Islet of Langerhans (tissue), 1 donor: ENCODE measurements at regions not wholly inside any gene's neighbourhood (a gene's known extent, or its start where the extent isn't known, plus 50 kb on each side); places are given as distances from the start of the nearest gene placed in this dataset.

Source experiments
- FAIRE-seq: peaks from one replicate; lab custom pipeline; 2011; peaks lifted over from hg19 to GRCh38; lab: Jason Lieb, UNC

GRCh38 chr4:54915276-54915675 lies 210.1 kb downstream of the KDR start:
- FAIRE-seq: no peak

GRCh38 chr4:54914781-54915180 lies 210.6 kb downstream of the KDR start:
- FAIRE-seq: no peak

GRCh38 chr4:54913751-54914526 lies 211.5 kb downstream of the KDR start:
- FAIRE-seq: no peak

- no peak for FAIRE-seq
These were observed 213.2 kb downstream of the KDR start for GRCh38 chr4:54912155-54912554.

GRCh38 chr4:54909961-54910360 lies 215.4 kb downstream of the KDR start:
- FAIRE-seq: no peak

GRCh38 chr4:54908763-54909162 lies 216.6 kb downstream of the KDR start:
- no peak for FAIRE-seq

GRCh38 chr4:54904953-54905352 lies 220.4 kb downstream of the KDR start:
- FAIRE-seq: no peak

- no peak for FAIRE-seq
These were observed 222.4 kb downstream of the KDR start for GRCh38 chr4:54902976-54903375.

GRCh38 chr4:54902271-54902670 lies 223.1 kb downstream of the KDR start:
- FAIRE-seq: no peak

- no peak for FAIRE-seq
These were observed 224.2 kb downstream of the KDR start for GRCh38 chr4:54901202-54901601.

GRCh38 chr4:54898656-54899340 lies 226.6 kb downstream of the KDR start:
- FAIRE-seq: no peak

- FAIRE-seq: no peak
These were observed 227.3 kb downstream of the KDR start for GRCh38 chr4:54898056-54898562.

- no peak for FAIRE-seq
These were observed 227.8 kb downstream of the KDR start for GRCh38 chr4:54897590-54897989.

GRCh38 chr4:54882616-54883015 lies 224.9 kb downstream of the KIT start:
- no peak for FAIRE-seq

- FAIRE-seq: no peak
These were observed 221.8 kb downstream of the KIT start for GRCh38 chr4:54879576-54879975.

- FAIRE-seq: no peak
These were observed 219.2 kb downstream of the KIT start for GRCh38 chr4:54877006-54877405.

GRCh38 chr4:54872261-54872660 lies 214.5 kb downstream of the KIT start:
- FAIRE-seq: no peak

- FAIRE-seq: no peak
These were observed 206.0 kb downstream of the KIT start for GRCh38 chr4:54863571-54864255.

GRCh38 chr4:54861201-54861600 lies 203.4 kb downstream of the KIT start:
- FAIRE-seq: no peak

- no peak for FAIRE-seq
These were observed 197.6 kb downstream of the KIT start for GRCh38 chr4:54855191-54855854.

- no peak for FAIRE-seq
These were observed 194.8 kb downstream of the KIT start for GRCh38 chr4:54852602-54853001.

- FAIRE-seq: no peak
These were observed 194.3 kb downstream of the KIT start for GRCh38 chr4:54852054-54852453.

GRCh38 chr4:54844911-54845310 lies 187.2 kb downstream of the KIT start:
- FAIRE-seq: no peak
